ENCODE measurements at regions not wholly inside any gene's neighbourhood (a gene's known extent, or its start where the extent isn't known, plus 50 kb on each side); places are given as distances from the start of the nearest gene placed in this dataset.

- no peak for TF ChIP-seq CTCF (IDR thresholded peaks at IDR 0.05)
- Histone ChIP-seq H3K27ac (no peak overlapping the region), H3K4me3 (no peak overlapping the region), H3K9me3 (no peaks in the 10 kb centered on the region), H3K4me1 (no peaks in the 10 kb centered on the region), H3K27me3 (no peaks in the 10 kb centered on the region), H3K36me3 (no peaks in the 10 kb centered on the region)
- no peak for DNase-seq
- no peak for FAIRE-seq
- ATAC-seq: no peak
- WGBS, 2 donors: 80 to 82% methylated on average over 3 of the region's 3 CpGs
- intact Hi-C loops (cut with DNase I): no loop called here
Measured at GRCh38 chr3:135759651-135760050, 205.9 kb upstream of the PPP2R3A start.

DNA sequence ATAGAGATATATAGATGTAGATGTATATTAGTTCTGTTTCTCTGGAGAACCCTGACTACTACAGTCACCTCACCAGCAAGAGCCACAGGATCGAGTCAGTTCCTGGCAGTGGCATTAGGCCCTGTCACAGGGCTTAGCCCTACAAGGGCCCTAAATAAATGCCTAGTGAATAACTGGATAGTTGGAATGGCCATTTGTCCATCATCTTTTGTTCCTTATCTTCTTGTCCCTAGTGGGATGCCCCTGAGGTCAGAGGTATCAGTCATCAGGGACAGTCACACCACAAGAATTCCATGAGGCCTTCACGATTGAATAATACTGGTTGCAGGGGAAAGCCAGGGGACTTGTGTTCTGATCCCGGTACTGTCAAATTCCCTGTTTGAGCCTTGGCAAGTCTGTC lies 204.9 kb upstream of the PPP2R3A start:
- no peak overlapping the region for H3K4me3 ChIP-seq
- H3K4me1 ChIP-seq: no peaks in the 10 kb centered on the region
- 39 to 55% methylated on average over 3 of the region's 3 CpGs for WGBS, 2 donors
- H3K27ac ChIP-seq: no peak overlapping the region
- H3K27me3 ChIP-seq: no peaks in the 10 kb centered on the region
- H3K36me3 ChIP-seq: no peaks in the 10 kb centered on the region
- no peak for TF ChIP-seq CTCF (IDR thresholded peaks at IDR 0.05)
- FAIRE-seq (no peak), DNase-seq (no peak), ATAC-seq (no peak)
- intact Hi-C loops (cut with DNase I): no loop called here
- H3K9me3 ChIP-seq: no peaks in the 10 kb centered on the region

DNA sequence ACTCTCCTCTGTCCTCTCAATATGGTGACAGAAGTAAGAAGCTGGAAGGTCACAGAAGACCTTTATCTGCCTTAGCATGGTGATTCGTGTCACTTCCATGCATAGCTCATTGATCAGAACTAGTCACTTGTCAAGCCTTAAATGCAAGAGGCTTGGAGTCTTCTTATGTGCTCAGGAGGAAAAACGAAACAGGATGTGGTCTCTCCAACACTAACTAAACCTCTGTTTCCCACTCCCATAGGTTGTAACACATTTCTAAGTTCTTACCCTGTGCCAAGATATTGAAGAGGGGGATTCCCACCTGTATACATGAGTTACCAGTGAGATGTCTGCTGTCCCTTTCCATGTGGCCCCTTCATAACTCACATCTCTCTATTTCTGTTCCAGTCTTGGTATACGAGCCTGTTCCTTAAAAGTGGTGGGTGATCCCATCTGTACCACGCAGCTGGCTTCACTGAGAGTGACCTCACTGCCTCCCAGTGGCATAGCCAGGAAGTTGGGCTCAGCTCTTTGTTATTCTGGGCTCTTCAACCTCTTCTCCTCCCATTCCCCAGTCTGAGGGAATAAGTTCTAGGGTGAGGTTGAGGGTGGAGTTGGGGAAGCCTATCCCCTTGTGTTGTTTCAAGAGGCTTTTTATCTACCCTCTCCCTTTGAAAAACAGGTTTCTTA lies 203.2 kb upstream of the PPP2R3A start:
- no peaks in the 10 kb centered on the region for H3K36me3 ChIP-seq
- no peak for ATAC-seq
- DNase-seq: no peak
- no peaks in the 10 kb centered on the region for H3K4me1 ChIP-seq
- no peaks in the 10 kb centered on the region for H3K27me3 ChIP-seq
- no peak for FAIRE-seq
- intact Hi-C loops (cut with DNase I): no loop called here
- WGBS, 2 donors: 21 to 23% methylated on average over 4 of the region's 4 CpGs
- no peak overlapping the region for H3K4me3 ChIP-seq
- no peaks in the 10 kb centered on the region for H3K9me3 ChIP-seq
- TF ChIP-seq CTCF (IDR thresholded peaks at IDR 0.05): no peak
- H3K27ac ChIP-seq: no peak overlapping the region

DNA sequence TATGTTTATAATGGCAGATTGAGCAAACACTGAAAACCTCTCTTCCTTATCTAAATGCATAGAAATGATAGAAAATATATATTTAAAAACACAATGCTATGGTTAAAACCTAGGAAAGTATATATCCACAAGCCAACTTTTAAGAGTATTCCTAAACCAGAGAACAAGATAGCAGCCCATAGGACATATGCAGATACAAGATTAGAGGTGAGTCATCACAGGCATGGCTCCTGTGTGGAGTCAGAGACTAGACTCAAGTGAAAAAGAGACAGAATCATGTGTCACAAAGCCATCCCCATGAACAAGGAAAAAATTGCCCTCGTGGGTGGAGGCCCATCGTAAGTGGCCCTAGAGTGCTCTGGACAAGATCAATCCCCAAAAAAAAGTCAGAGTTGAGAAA lies 199.4 kb upstream of the PPP2R3A start:
- intact Hi-C loops (cut with DNase I): no loop called here
- WGBS, 2 donors: 58 to 61% methylated on average over 2 of the region's 2 CpGs
- H3K9me3 ChIP-seq: no peaks in the 10 kb centered on the region

More for the DNA sequence above, 199.4 kb upstream of the PPP2R3A start:
- DNase-seq: no peak
- no peak for TF ChIP-seq CTCF (IDR thresholded peaks at IDR 0.05)
- no peaks in the 10 kb centered on the region for H3K36me3 ChIP-seq
- no peak overlapping the region for H3K4me3 ChIP-seq
- FAIRE-seq: no peak
- no peaks in the 10 kb centered on the region for H3K27me3 ChIP-seq
- H3K4me1 ChIP-seq: no peaks in the 10 kb centered on the region
- H3K27ac ChIP-seq: no peak overlapping the region
- no peak for ATAC-seq
